Panc1 (cell line): ENCODE measurements at regions not wholly inside any gene's neighbourhood (a gene's known extent, or its start where the extent isn't known, plus 50 kb on each side); places are given as distances from the start of the nearest gene placed in this dataset.

Experiments
- ATAC-seq: fragments of 200-7000 bp; cut with Tn5 transposase; 2 replicates; pipeline ENCODE4 v1.9.1; 2020; ENCODE audit warnings: mild to moderate bottlenecking, moderate library complexity
- BruUV-seq: library from RNA; stranded (reverse); fragments of 400-500 nt; replicated peaks from 2 replicates; lab custom pipeline; 2021; lab: Mats Ljungman, UMichigan
- CTCF ChIA-PET: fragments of 300-600 bp; sonication (Branson Sonifier 250); formaldehyde crosslinking; loops from one replicate; lab custom pipeline; 2022; ENCODE audit warnings: antibody characterized with exemption; lab: Charles Lee
- POLR2A ChIA-PET: fragments of 300-600 bp; sonication (Branson Sonifier 250); formaldehyde crosslinking; loops from one replicate; lab custom pipeline; 2022; ENCODE audit warnings: antibody characterized with exemption; lab: Charles Lee
- DNase-seq: peaks from one replicate; pipeline ENCODE4 v3.0.0-alpha.2; 2010; ENCODE audit warnings: low read depth, low spot score
- H3K27ac ChIP-seq: 2 replicates; pipeline ENCODE4 v1.5.1; 2011; ENCODE audit warnings: mild to moderate bottlenecking, low read length, inconsistent platforms
- H3K27me3 ChIP-seq: fragments of 200-500 bp; sonication (Bioruptor generic); 2 replicates; pipeline ENCODE4 v1.6.0; 2014; ENCODE audit warnings: low read length, inconsistent platforms; ENCODE audit not compliant: control insufficient read depth, insufficient read depth
- H3K36me3 ChIP-seq: fragments of 200-500 bp; sonication (Bioruptor generic); 2 replicates; pipeline ENCODE4 v1.5.1; 2014; ENCODE audit warnings: inconsistent platforms, mild to moderate bottlenecking, low read length, moderate library complexity; ENCODE audit not compliant: control insufficient read depth, insufficient read depth
- H3K4me1 ChIP-seq: 2 replicates; pipeline ENCODE4 v1.5.1; 2011; ENCODE audit warnings: inconsistent platforms, mild to moderate bottlenecking, low read length, moderate library complexity; ENCODE audit not compliant: control insufficient read depth, insufficient read depth
- H3K4me3 ChIP-seq, 2 experiments: 2 replicates each; pipeline ENCODE4 v1.5.1; 2011 to 2012; ENCODE audit warnings: low read depth in 2 of 2, low read length in 2 of 2, mild to moderate bottlenecking in 2 of 2, inconsistent platforms in 1 of 2, moderate library complexity in 1 of 2
- H3K9me3 ChIP-seq: fragments of 200-500 bp; sonication (Bioruptor generic); 2 replicates; pipeline ENCODE4 v1.5.1; 2014; ENCODE audit warnings: low read depth, mild to moderate bottlenecking, inconsistent platforms, low read length, moderate library complexity; ENCODE audit not compliant: control insufficient read depth, insufficient read depth
- CTCF ChIP-seq: fragments of 450-650 bp; IDR thresholded peaks from 2 replicates; pipeline ENCODE4 v1.5.1; 2017; ENCODE audit warnings: mild to moderate bottlenecking
- POLR2AphosphoS5 ChIP-seq: IDR thresholded peaks from 2 replicates; pipeline ENCODE4 v1.6.1; 2012; ENCODE audit warnings: mild to moderate bottlenecking, low read depth, low read length, moderate library complexity
- REST ChIP-seq, 2 experiments: IDR thresholded peaks; 2 replicates each; pipeline ENCODE4 v1.6.1; 2011 to 2012; ENCODE audit warnings: low read depth in 2 of 2, control low read depth in 1 of 2, low read length in 1 of 2, mild to moderate bottlenecking in 1 of 2, moderate library complexity in 1 of 2; ENCODE audit not compliant: insufficient read depth in 1 of 2
- SIN3A ChIP-seq: IDR thresholded peaks from 2 replicates; pipeline ENCODE4 v1.6.1; 2012; ENCODE audit warnings: low read depth, mild to moderate bottlenecking, low read length, moderate library complexity, borderline replicate concordance; ENCODE audit not compliant: insufficient read depth
- TCF7L2 ChIP-seq: IDR thresholded peaks from 2 replicates; pipeline ENCODE4 v1.6.1; 2011; ENCODE audit warnings: mild to moderate bottlenecking, low read depth, low read length, inconsistent platforms
- in situ Hi-C: cut with HindIII; loops from 2 replicates; pipeline ENCODE4 v1.10.0; 2016; ENCODE audit warnings: low sequenced_read_pairs, low pct_unique_long_range_greater_than_20kb
- intact Hi-C: fragments of 100-400 bp; cut with micrococcal nuclease; formaldehyde crosslinking; loops from one replicate; pipeline ENCODE4 v1.10.0; 2022; ENCODE audit not compliant: unreplicated experiment

- H3K36me3 ChIP-seq: no peaks in the 10 kb centered on the region
- DNase-seq: no peak
- ChIA-PET POLR2A (no interaction called here), CTCF (no interaction called here)
- H3K4me1 ChIP-seq: no peaks in the 10 kb centered on the region
- no peak for ATAC-seq
- H3K4me3 ChIP-seq: no peak overlapping the region
- H3K27me3 ChIP-seq: no peaks in the 10 kb centered on the region
- H3K27ac ChIP-seq: no peak overlapping the region
- intact Hi-C loops: no loop called here
- H3K9me3 ChIP-seq: no peaks in the 10 kb centered on the region
- BruUV-seq: no TSS peak
- in situ Hi-C loops: no loop called here
- no peak for TF ChIP-seq TCF7L2
These were observed 140.1 kb downstream of the NR4A2 start for GRCh38 chr2:156192468-156192867.

- no TSS peak for BruUV-seq
- no peaks in the 10 kb centered on the region for H3K36me3 ChIP-seq
- TF ChIP-seq TCF7L2 (no peak), SIN3A (no peak), REST (IDR thresholded peaks at IDR 0.05; ENCODE audit: insufficient read depth in 1 of 2, low read depth in 2 of 2, low read length in 1 of 2) (no peak), POLR2AphosphoS5 (no peak), CTCF (no peak)
- ChIA-PET CTCF (no interaction called here), POLR2A (no interaction called here)
- no peak for ATAC-seq
- intact Hi-C loops: no loop called here
- in situ Hi-C loops: no loop called here
- H3K27ac ChIP-seq: no peak overlapping the region
- no peaks in the 10 kb centered on the region for H3K9me3 ChIP-seq
- DNase-seq: no peak
- no peaks in the 10 kb centered on the region for H3K27me3 ChIP-seq
- H3K4me3 ChIP-seq: no peak overlapping the region
- no peaks in the 10 kb centered on the region for H3K4me1 ChIP-seq
These were observed 141.0 kb downstream of the NR4A2 start for GRCh38 chr2:156191527-156191926.

- ATAC-seq: no peak
- DNase-seq: no peak
- Histone ChIP-seq H3K4me3 (no peak overlapping the region), H3K9me3 (no peaks in the 10 kb centered on the region), H3K27ac (no peak overlapping the region), H3K27me3 (no peaks in the 10 kb centered on the region), H3K36me3 (no peaks in the 10 kb centered on the region), H3K4me1 (no peaks in the 10 kb centered on the region)
- BruUV-seq: no TSS peak
- intact Hi-C loops (no loop called here), in situ Hi-C loops (no loop called here)
- no peak for TF ChIP-seq POLR2AphosphoS5
- TF ChIP-seq REST (IDR thresholded peaks at IDR 0.05; ENCODE audit: insufficient read depth in 1 of 2, low read depth in 2 of 2, low read length in 1 of 2): no peak
- no peak for TF ChIP-seq TCF7L2
- no peak for TF ChIP-seq SIN3A
- no peak for TF ChIP-seq CTCF
- POLR2A ChIA-PET: no interaction called here
- CTCF ChIA-PET: no interaction called here
These were observed 142.0 kb downstream of the NR4A2 start for GRCh38 chr2:156190517-156190916.
